ENCODE measurements at regions not wholly inside any gene's neighbourhood (a gene's known extent, or its start where the extent isn't known, plus 50 kb on each side); places are given as distances from the start of the nearest gene placed in this dataset.

DNA sequence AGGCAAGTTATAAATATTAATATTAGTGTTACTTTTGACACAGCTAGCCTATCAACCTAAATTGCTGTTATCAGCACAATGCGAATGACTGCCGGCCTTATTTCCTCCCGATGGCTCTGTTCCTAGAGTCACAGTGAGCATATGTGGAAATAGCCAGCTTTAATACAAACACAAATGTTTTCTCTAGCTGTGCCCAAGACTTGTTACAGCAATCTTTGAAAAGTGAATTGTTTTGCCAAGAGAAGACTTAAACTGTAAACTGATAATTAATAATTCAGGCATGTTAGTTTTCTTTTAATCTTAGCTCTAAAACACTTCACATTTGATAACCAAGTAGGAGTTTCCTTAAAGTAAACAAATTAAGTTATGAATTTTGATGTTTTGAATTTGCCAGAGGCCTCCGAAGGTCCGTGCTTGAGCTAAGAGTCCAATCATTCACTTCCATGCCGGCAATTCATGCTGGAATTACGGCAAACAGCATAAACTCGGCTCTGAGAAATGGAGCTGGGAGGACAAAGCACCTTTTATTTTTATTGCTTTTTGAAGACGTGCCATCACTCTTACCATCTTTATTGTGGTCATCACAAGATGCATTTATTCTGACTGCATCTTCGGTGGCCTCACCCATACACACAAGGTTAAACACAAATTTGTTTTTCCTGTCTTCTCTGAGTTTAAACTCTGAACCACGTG is 184.5 kb upstream of the CWC22 start:
- TF ChIP-seq, protein P1, sequence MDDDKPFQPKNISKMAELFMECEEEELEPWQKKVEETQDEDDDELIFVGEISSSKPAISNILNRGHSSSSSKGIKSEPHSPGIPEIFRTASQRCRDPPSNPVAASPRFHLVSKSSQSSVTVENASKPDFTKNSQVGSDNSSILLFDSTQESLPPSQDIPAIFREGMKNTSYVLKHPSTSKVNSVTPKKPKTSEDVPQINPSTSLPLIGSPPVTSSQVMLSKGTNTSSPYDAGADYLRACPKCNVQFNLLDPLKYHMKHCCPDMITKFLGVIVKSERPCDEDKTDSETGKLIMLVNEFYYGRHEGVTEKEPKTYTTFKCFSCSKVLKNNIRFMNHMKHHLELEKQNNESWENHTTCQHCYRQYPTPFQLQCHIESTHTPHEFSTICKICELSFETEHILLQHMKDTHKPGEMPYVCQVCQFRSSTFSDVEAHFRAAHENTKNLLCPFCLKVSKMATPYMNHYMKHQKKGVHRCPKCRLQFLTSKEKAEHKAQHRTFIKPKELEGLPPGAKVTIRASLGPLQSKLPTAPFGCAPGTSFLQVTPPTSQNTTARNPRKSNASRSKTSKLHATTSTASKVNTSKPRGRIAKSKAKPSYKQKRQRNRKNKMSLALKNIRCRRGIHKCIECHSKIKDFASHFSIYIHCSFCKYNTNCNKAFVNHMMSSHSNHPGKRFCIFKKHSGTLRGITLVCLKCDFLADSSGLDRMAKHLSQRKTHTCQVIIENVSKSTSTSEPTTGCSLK (tag by site-specific recombination; IDR thresholded peaks at IDR 0.05) = no peak
- no peak for TF ChIP-seq ZBTB20 (tag by site-specific recombination; IDR thresholded peaks at IDR 0.05)
- no peak for TF ChIP-seq ZFP37 (tag by site-specific recombination; IDR thresholded peaks at IDR 0.05)
- TF ChIP-seq ZNF174 (tag by site-specific recombination; IDR thresholded peaks at IDR 0.05) = no peak
